ENCODE measurements at regions not wholly inside any gene's neighbourhood (a gene's known extent, or its start where the extent isn't known, plus 50 kb on each side); places are given as distances from the start of the nearest gene placed in this dataset.

DNA sequence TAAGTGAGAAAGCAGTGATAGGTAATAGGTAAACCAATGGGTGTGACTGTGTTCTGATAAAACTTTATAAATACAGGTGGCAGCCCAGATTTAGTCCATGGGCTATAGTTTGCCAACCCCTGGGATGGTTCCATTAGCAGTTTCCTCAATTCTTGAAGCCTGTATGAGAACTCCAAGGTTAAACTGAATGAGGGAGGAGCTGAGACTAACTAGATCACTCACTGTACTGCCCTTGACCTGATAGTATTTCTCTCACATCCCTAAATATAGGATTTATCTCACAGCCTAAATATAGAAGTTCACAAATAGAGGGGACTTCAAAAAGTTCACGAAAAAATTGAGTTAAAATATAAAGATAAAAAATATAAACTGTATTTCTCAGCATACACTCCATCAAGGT, 439.6 kb upstream of the CCDC196 start:
- ATAC-seq: peak in 3 of 4 donors; percentile 25 to 63 (median 55)
- Histone ChIP-seq H3K4me3 (no peak overlapping the region), H3K36me3 (no peaks in the 10 kb centered on the region), H3K9me3 (no peaks in the 10 kb centered on the region), H3K4me1 (peaks cover 0 to 20% (median 8%) of the 10 kb centered on the region in 12 donors), H3K27ac (peak overlapping the region in 7 of 12 donors; percentile 17 to 74 (median 51)), H3K27me3 (no peaks in the 10 kb centered on the region)
- WGBS, 4 donors: 27 to 46% (median 35%) methylated on average over 1 of the region's 1 CpG
- TF ChIP-seq, protein P1, sequence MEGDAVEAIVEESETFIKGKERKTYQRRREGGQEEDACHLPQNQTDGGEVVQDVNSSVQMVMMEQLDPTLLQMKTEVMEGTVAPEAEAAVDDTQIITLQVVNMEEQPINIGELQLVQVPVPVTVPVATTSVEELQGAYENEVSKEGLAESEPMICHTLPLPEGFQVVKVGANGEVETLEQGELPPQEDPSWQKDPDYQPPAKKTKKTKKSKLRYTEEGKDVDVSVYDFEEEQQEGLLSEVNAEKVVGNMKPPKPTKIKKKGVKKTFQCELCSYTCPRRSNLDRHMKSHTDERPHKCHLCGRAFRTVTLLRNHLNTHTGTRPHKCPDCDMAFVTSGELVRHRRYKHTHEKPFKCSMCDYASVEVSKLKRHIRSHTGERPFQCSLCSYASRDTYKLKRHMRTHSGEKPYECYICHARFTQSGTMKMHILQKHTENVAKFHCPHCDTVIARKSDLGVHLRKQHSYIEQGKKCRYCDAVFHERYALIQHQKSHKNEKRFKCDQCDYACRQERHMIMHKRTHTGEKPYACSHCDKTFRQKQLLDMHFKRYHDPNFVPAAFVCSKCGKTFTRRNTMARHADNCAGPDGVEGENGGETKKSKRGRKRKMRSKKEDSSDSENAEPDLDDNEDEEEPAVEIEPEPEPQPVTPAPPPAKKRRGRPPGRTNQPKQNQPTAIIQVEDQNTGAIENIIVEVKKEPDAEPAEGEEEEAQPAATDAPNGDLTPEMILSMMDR (IDR thresholded peaks at IDR 0.05): no peak
- TF ChIP-seq POLR2A (IDR thresholded peaks at IDR 0.05): no peak
- DNase-seq: no peak
- intact Hi-C loops (cut with DNase I): no loop called here

DNA sequence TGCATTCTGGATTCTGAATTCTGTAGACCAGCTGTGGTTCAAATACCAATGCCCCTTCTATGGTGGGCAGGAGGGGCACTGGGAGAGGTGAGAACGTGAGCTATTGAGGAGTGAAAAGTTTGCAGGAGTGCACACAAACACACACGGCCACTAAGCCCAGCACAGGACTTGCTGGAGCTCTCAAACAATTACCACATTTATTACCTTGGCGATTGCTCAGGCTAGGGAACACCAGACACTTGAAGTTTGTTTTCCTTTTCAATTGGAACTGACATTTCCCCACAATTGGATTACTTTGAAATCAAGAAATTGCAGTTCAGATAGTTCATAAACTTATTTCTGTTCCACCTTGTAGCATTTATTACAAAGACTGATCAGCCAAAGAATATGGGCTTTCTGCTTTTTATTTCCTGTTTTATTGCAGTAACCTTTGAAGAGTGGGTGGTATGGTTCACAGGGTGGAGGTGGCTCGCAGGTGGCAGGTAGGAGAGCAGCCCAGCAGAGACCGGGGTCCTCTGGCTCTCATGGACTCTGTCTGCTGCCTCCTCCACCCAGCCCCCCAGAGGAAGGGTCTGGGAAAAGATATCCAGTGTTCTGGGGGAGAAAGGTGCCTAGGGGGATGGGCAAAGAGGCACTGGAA, 429.8 kb upstream of the CCDC196 start:
- H3K9me3 ChIP-seq: peaks cover 0 to 10% (median 0%) of the 10 kb centered on the region in 12 donors
- H3K36me3 ChIP-seq: no peaks in the 10 kb centered on the region
- H3K27me3 ChIP-seq: no peaks in the 10 kb centered on the region
- H3K4me3 ChIP-seq: no peak overlapping the region
- intact Hi-C loops (cut with DNase I): no loop called here
- 78 to 85% (median 84%) methylated on average over 5 of the region's 5 CpGs for WGBS, 4 donors
- H3K27ac ChIP-seq: no peak overlapping the region
- ATAC-seq: no peak
- TF ChIP-seq, protein P1 (IDR thresholded peaks at IDR 0.05): no peak
- no peak for TF ChIP-seq POLR2A (IDR thresholded peaks at IDR 0.05)
- DNase-seq: no peak
- H3K4me1 ChIP-seq: no peaks in the 10 kb centered on the region

DNA sequence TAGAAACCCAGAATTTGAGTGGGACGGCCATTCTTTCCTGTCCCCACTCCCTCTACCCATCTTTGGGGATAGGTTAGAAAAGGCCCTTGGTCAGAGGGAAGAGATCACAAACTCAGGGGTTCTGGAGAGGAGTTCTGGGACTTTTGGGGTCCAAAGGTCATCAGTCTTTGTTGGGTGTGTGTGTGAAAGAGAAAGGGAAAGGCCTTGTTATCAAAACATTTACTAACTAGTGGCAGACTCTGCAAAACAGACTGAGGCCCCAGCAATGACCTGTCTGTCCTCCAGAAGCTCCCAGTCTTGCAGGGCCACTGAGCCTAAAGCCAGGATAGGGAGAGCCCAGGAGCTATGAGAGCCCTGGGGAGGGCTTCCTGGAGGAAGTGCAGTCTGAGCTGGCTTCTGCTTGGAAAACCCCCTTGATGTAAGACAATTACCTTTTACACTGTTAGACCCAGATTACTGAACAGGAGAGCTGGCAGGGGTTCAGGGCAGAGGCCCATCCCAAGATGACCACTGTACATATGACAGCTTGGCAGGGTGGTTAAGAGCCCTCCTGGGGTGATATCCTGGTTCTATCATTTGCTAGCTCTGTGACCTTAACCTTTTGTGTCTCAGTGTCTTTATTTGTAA, 429.1 kb upstream of the CCDC196 start:
- no peaks in the 10 kb centered on the region for H3K36me3 ChIP-seq
- WGBS, 4 donors: 85 to 94% (median 90%) methylated on average over 1 of the region's 1 CpG
- H3K4me3 ChIP-seq: no peak overlapping the region
- intact Hi-C loops (cut with DNase I): no loop called here
- no peaks in the 10 kb centered on the region for H3K27me3 ChIP-seq
- no peaks in the 10 kb centered on the region for H3K4me1 ChIP-seq
- no peak overlapping the region for H3K27ac ChIP-seq
- no peak for ATAC-seq
- TF ChIP-seq, protein P1 (IDR thresholded peaks at IDR 0.05): no peak
- TF ChIP-seq POLR2A (IDR thresholded peaks at IDR 0.05): no peak
- peaks cover 0 to 14% (median 0%) of the 10 kb centered on the region in 12 donors for H3K9me3 ChIP-seq
- DNase-seq: no peak

DNA sequence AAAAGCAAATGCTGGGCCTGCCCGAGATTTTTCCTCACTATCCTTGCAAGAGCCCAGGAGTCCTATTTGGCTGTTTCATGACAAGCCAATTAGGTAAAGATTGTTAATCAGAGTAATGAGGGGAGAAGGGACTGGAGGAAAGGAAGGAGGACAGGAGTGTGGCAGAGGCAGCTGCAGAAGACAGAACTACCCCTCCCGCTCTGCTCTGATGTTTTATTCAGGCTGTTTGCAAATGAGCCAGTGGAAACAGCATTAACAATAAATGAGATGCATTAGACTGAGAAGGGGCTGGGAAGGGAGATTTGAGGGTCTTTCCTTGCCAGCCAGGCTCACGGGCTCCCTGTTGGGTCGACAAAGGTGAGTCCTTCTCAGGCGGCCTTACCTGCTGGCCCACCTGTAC, 421.0 kb upstream of the CCDC196 start:
- Histone ChIP-seq H3K36me3 (no peaks in the 10 kb centered on the region), H3K27me3 (no peaks in the 10 kb centered on the region), H3K4me3 (no peak overlapping the region), H3K27ac (no peak overlapping the region), H3K4me1 (no peaks in the 10 kb centered on the region), H3K9me3 (peaks cover 0 to 6% (median 0%) of the 10 kb centered on the region in 12 donors)
- no peak for DNase-seq
- intact Hi-C loops (cut with DNase I): loop anchor here in 1 of 10 donors (5.0 kb wide), 1 partner anchor 103 kb away; no protein-coding TSS in a partner anchor
- ATAC-seq: no peak
- no peak for TF ChIP-seq POLR2A (IDR thresholded peaks at IDR 0.05)
- TF ChIP-seq, protein P1 (IDR thresholded peaks at IDR 0.05): no peak
- 82 to 84% (median 84%) methylated on average over 5 of the region's 5 CpGs for WGBS, 4 donors
